ENCODE measurements at regions not wholly inside any gene's neighbourhood (a gene's known extent, or its start where the extent isn't known, plus 50 kb on each side); places are given as distances from the start of the nearest gene placed in this dataset.

- TF ChIP-seq CTCF (IDR thresholded peaks at IDR 0.05; ENCODE audit: insufficient read depth, low read depth, low read length) = no peak
- no peaks in the 10 kb centered on the region for H3K36me3 ChIP-seq (ENCODE audit: control insufficient read depth, insufficient read depth, low read length)
- H3K27me3 ChIP-seq (ENCODE audit: control insufficient read depth, insufficient read depth, low read length) = no peaks in the 10 kb centered on the region
- POLR2A ChIA-PET = no interaction called here
- H3K4me3 ChIP-seq (ENCODE audit: low read depth, low read length) = no peak overlapping the region
- CTCF ChIA-PET = interaction anchor here (0.9 to 5.1 kb wide), 2 partner anchors 9 to 12 kb away, joined by 3 to 20 read pairs; no protein-coding TSS in a partner anchor
- DNase-seq (ENCODE audit: low read depth) = no peak
These were observed 128.8 kb downstream of the LMNTD1 start for GRCh38 chr12:25424211-25424731.

- CTCF ChIA-PET = interaction anchor here (1.1 to 5.1 kb wide), 2 partner anchors 11 to 13 kb away, joined by 3 to 20 read pairs; no protein-coding TSS in a partner anchor
- Histone ChIP-seq H3K4me3 (ENCODE audit: low read depth, low read length) (no peak overlapping the region), H3K27me3 (ENCODE audit: control insufficient read depth, insufficient read depth, low read length) (no peaks in the 10 kb centered on the region), H3K36me3 (ENCODE audit: control insufficient read depth, insufficient read depth, low read length) (no peaks in the 10 kb centered on the region)
- DNase-seq (ENCODE audit: low read depth) = no peak
- TF ChIP-seq CTCF (IDR thresholded peaks at IDR 0.05; ENCODE audit: insufficient read depth, low read depth, low read length) = no peak
- POLR2A ChIA-PET = no interaction called here
These were observed 129.6 kb downstream of the LMNTD1 start for GRCh38 chr12:25423355-25424050.

GRCh38 chr12:25422241-25422640, 130.8 kb downstream of the LMNTD1 start:
- ChIA-PET CTCF (interaction anchor here (5.1 kb wide), 1 partner anchor 14 kb away, joined by 20 read pairs; no protein-coding TSS in a partner anchor), POLR2A (no interaction called here)
- Histone ChIP-seq H3K36me3 (ENCODE audit: control insufficient read depth, insufficient read depth, low read length) (no peaks in the 10 kb centered on the region), H3K4me3 (ENCODE audit: low read depth, low read length) (no peak overlapping the region), H3K27me3 (ENCODE audit: control insufficient read depth, insufficient read depth, low read length) (no peaks in the 10 kb centered on the region)
- no peak for TF ChIP-seq CTCF (IDR thresholded peaks at IDR 0.05; ENCODE audit: insufficient read depth, low read depth, low read length)
- no peak for DNase-seq (ENCODE audit: low read depth)

GRCh38 chr12:25421651-25422167, 131.4 kb downstream of the LMNTD1 start:
- Histone ChIP-seq H3K4me3 (ENCODE audit: low read depth, low read length) (no peak overlapping the region), H3K36me3 (ENCODE audit: control insufficient read depth, insufficient read depth, low read length) (no peaks in the 10 kb centered on the region), H3K27me3 (ENCODE audit: control insufficient read depth, insufficient read depth, low read length) (no peaks in the 10 kb centered on the region)
- TF ChIP-seq CTCF (IDR thresholded peaks at IDR 0.05; ENCODE audit: insufficient read depth, low read depth, low read length) = no peak
- DNase-seq (ENCODE audit: low read depth) = no peak
- POLR2A ChIA-PET = no interaction called here
- CTCF ChIA-PET = no interaction called here

GRCh38 chr12:25420116-25420515, 133.0 kb downstream of the LMNTD1 start:
- ChIA-PET CTCF (interaction anchor here (0.6 to 0.7 kb wide), 2 partner anchors 16 to 1597 kb away, joined by 3 to 4 read pairs; no protein-coding TSS in a partner anchor), POLR2A (no interaction called here)
- Histone ChIP-seq H3K36me3 (ENCODE audit: control insufficient read depth, insufficient read depth, low read length) (no peaks in the 10 kb centered on the region), H3K4me3 (ENCODE audit: low read depth, low read length) (no peak overlapping the region), H3K27me3 (ENCODE audit: control insufficient read depth, insufficient read depth, low read length) (no peaks in the 10 kb centered on the region)
- no peak for TF ChIP-seq CTCF (IDR thresholded peaks at IDR 0.05; ENCODE audit: insufficient read depth, low read depth, low read length)
- DNase-seq (ENCODE audit: low read depth) = no peak
